HG02943 (cell line): ENCODE measurements at regions not wholly inside any gene's neighbourhood (a gene's known extent, or its start where the extent isn't known, plus 50 kb on each side); places are given as distances from the start of the nearest gene placed in this dataset.
A peak's percentile ranks its signal among the peaks of the same experiment; 100 is the strongest.

Experiments
- ATAC-seq: cut with Tn5 transposase; IDR thresholded peaks from one replicate; pipeline ENCODE4 v1.9.1; 2021; ENCODE audit warnings: mild to moderate bottlenecking, low read depth, moderate library complexity; ENCODE audit not compliant: unreplicated experiment

DNA sequence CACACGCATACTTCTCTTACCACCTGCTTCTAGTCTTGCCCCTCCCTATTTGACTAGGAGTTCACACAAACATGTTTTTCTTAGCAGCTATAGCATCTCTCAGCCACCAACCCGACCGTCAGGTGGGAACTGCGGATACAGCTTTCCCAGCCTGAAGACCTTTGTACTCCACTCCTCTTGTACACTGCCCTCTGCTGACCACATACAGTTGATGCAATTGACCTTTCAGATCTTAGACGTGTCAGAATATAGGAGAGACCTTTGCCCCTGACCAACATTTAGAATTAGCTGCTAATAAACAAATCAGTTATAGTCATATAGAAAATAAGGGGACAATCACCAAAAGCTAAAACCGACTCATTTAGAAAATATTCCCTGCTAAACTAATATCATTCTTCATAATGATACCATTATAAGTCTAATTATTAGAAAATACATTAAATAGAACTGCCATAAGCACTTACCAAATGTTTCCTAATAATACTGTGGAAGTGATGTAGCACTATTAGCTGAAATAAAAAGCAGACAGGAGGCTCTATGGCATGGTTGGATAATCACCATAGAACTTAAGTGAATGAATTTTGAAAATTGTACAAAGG lies 208.4 kb downstream of the RAD51AP2 start:
- ATAC-seq = peak; percentile 81

DNA sequence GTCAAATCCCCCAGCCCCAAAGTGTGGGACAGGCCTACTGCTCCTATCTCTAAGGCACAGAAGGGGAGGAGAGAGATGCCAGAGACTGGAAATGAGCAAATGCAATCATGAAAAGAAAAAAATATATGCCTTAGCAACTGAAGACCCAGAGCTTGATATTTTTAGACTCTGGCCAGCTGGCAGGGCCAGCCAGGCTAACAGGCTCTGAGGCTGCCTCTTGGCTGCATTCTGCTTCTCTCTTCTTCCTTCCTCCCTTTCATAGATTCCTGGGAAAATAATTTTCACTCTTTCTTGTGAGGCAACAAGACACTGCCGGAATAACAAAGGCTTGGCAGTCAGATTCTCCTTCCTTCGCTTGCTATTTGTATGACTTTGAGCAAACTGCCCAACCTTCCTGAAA lies 209.1 kb downstream of the RAD51AP2 start:
- no peak for ATAC-seq

DNA sequence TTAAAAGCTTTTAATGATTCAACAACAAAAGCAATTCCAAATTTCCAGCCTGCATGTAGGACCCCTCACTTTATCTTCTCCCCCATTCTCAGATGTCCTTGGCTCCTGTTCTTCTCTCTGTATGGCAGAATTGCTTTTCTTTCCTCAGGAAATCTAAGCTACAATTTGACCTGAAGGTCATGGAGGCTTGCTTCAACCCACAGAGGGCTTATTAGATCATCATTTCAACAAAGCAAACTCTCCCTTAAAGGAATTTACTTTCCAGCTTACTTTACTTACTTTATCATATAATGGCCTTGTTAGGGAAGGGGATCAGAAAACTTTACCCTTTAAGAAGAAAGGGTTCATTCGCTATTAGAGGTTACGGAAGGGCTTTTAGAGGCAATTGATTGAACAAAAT lies 211.5 kb downstream of the RAD51AP2 start:
- no peak for ATAC-seq

DNA sequence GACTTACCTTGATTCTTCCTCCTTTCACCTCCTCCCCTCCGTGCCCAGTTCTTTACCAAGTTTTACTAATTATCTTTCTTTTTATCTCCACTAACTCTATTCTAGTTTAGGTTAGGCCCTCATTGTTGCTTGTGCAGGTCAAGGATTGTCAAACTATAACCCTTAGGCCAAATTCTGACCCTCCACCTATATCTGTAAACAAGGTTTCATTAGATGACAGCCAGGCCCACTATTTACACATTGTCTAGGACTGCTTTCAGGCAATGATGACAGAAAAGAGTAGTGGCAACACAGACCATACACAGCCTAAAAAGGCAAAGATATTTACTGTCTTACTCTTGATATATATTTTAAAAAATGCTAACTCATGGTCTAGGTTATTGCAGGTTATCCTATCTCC lies 212.0 kb downstream of the RAD51AP2 start:
- ATAC-seq = no peak

DNA sequence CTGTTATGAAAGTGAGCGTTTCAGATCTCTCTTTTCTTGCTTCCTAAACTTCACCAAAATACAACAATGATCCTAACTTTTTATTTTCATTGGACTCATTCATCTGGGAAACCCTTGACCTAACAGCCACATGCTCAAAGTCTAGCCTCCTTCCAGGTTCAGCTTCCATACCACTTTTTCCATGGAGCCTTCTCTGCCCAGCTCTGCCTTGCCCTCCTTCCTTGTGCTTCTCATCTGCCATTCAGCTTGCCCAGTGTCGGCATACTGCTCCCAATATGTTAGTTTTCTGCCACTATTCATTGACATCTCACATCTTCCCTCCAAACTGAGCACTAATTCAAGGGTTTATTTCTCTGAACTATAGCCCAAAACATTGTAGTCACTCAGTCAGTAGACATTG lies 214.7 kb downstream of the RAD51AP2 start:
- ATAC-seq = no peak

DNA sequence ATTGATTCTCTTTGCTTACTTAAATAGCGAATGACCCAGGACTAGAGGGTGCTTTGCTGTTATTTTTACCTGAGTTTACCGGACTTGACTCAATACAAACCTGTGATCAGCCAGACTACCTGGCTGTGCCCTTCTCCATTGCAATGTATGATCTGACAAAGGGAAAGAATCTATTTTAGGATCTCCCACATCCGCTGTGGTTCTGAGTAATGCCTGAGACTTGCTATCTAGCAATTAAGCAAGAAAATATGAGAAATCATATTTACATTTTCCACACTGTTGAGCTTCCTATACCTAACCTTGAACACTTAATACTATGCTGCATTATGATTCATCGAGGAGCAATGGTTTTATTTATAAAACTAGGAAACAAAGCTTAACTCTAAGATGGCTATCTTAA lies 215.2 kb downstream of the RAD51AP2 start:
- no peak for ATAC-seq

DNA sequence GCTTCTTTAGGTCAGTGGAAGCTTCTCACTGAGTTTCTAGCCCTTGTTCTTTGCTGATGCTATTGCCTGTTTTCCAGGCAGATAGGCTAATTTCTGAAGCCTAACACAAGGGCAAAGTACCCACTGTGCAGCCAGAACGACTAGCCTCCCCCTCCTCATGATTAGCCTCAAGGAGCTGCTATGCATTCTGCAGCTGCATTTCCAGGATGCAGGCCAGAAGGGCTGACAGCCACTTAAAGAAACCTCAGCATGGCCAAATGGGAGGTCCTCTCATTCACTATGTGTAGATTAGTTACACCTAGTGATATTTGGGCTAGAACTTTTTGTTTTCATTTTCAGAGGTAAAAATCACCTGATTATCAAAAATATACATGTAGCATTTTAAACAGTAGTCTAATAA lies 216.0 kb downstream of the RAD51AP2 start:
- no peak for ATAC-seq

DNA sequence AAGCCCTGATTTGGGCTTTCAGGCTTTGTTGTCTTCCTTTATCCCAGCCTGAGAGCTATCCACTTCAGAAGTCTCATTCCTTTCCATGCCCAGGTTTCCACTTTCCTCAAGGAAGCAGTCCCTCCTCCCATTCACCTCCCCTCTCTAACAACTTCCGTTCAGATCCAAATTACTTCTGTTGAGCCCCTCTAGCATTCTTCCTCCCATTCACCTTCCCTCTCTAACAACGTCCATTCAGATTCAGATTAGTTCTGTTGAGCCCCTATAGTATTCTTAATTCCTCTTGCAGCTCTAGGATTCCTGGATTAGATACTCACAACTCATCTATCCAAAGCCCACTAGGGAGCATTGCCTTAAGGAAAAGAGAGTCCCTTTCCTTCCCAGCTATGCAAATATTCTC lies 216.8 kb downstream of the RAD51AP2 start:
- ATAC-seq = no peak

DNA sequence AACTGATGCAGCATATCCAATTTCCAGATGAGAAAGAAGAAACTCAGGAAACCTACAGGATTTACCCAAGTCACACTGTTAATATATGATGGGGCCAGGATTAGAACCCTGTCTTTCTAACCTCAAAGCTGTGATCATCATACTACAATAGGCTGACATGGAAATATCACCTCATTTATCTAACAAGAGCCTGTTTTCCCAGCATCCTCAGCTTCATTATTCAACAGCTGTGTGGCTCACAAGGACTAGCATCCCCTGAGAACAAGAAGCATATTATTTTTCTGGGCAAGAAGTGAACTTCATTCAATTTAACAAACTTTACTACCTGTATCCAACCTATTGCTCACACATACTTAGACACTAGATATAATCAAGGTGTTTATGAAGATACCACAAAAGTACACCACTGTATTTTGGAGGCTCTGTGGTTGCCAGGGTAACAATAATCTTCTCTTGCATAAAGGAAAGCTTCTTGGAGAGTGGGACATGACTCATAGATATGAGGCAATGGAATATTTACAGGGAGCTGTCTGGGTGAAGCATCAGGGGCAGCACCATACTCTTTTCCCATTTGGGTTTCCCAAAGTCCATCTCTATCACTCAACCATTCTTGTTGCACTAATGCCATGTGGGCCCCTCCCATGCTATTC lies 218.2 kb downstream of the RAD51AP2 start:
- ATAC-seq = no peak

DNA sequence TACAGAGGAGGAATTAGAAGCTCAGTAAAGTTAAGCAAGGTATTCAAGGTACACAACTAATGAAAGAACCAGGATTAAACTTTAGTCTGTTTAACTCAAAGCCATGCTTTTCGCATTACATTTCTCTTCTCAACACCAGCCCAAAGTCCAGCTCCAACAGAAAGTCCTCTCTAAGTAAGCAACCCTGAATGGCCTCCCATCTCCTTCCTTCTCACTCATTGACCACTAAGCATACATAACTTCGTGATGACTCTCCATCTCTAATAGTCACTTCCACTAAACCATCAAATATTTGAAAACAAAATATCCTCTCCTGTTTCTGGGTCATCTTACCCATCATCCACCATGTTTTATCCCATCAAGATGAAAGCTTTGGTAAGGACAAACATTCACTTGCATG lies 219.8 kb downstream of the RAD51AP2 start:
- no peak for ATAC-seq

DNA sequence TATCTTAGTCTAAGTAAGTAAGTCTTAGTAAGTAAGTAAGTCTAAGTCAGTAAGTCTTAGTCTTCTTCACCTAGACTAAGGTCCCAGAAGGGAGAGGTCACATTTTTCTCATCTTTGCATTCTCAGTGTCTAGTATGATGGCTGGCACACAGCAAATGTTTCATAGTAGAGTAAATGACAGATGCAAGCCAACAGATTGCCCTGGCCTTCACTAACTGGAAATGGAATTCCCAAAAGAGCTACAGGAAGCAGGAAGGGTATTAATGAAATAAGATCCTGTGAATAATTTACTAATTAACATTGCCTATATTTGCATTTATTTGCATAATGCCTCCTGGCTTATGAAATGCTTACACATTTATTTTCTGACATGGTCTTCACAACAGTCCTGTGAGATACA lies 221.6 kb downstream of the RAD51AP2 start:
- no peak for ATAC-seq

DNA sequence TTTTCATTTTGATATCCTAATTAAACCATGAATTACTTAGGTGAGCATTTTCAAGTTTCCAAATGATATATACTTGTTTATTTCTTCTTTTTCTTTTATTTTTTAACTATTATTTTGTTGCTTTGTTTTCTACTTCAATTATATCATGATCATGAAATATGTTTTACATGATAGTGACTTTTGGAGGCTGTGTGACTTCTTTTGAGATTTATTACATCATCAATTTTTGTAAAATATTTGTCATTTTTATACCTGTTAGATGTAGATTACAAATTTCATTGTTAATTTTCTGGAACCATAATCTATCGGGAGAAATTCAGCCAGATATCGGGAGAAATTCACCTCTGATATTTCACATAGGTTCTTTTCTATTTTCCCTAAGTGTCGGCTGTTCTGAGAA lies 228.6 kb downstream of the RAD51AP2 start:
- no peak for ATAC-seq

DNA sequence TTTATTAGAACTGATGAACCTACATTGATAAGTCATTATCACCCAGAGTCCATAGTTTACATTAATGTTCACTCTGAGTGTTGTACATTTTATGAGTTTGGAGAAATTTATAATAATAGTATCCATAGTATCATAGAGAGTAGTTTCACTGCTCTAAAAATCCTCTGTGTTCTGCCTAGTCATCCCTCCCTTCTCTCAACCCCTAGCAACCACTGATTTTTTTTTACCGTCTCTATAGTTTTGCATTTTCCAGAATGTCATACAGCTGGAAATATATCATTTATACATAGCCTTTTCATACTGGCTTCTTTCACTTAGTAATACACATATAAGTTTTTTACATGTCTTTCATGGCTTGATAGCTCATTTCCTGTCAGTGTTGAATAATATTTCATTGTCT lies 231.1 kb downstream of the RAD51AP2 start:
- ATAC-seq = no peak

DNA sequence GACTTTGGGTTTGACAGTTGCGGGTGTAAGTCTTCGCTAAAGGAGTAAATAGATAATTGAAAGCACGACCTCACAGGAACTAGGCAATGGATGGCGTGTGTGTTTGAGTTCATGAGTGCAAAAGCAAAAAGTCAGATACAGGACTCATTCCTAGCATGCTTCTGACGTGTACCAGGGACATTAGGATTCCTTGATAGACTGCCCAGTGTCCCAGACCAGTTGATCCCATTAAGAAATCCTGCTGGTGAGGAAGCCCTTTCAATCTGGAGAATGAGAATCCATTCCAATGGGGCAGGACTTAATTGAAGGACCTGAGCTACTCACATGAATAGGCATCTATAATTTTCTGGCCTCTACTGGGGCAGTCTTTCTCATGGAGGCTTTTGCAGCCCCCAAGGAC lies 235.4 kb downstream of the RAD51AP2 start:
- no peak for ATAC-seq

DNA sequence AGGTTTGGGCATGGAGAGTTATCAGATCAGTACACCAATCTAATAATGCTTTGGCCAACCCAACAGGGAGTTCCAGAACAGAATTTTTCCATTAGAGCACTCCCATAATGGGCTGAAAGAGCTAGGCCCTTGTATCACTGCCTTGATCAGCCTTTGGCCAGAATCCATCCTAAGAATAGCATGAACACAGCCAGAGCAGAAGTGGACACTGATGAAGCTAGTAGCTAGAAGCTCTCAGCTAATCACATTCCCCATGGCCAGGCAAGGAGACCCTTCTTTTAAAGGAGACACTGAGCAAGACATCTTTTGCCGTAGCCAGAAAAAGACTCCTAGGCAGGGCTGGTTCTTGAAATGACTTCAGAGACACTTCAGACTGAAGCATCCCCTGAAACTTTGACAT lies 236.0 kb downstream of the RAD51AP2 start:
- no peak for ATAC-seq

DNA sequence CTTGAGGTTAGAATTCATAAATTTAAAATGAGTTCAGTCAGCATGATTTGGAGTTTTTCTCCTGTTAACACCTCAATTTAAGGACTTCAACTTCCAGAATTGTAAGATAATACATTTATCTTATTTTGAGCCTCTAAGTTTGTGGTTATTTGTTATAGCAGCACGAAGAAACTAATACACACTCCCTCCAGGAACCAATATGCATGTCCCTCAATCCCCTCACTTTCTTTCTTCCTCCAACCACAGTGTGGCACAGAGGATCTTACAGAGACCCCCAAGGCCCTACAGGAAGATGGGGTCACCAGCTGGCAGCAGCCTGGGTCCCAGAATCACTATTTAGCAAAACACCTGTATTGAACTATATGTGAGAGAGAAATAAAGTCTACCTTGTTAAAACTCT lies 242.0 kb downstream of the RAD51AP2 start:
- ATAC-seq = no peak

DNA sequence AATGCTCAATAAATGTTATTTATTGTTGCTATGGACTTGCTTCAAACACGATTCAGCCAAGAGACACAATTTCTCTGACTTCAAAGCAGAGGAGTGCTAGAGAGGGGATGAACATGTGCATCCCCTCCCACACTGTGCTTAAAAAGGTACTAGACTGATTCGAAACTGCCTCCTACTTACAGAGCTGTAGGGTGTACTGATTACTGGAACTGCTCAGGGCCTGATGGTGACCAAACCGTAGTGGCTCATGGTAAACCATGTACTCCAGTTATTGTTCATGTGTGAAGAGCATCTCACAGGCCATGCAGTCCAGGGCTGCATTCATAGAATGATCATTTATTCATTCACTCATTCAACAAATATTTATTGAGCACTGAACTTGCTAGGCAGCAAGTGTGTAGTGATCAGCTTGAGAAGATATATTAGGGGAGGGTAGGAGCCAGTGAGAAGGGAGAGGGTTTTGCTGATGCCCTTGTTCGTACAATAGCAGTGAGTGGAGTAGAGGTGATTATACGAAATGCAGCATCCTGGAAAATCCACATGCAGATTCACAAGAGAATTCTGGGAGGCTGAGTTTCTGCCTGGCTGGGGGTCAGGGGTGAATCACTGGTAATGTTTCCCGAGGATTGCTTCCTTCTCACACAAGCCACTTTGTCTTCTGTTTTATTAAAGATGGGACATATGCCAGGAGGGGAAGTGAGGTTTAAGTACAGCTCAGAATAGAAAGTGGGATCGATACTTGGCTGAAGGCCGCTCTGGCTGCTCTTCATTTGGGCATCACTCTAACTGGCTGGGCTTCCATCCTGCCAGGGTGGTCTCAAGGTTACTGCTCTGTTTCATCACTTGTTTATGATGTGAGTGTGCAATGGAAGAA lies 245.4 kb downstream of the RAD51AP2 start:
- no peak for ATAC-seq

DNA sequence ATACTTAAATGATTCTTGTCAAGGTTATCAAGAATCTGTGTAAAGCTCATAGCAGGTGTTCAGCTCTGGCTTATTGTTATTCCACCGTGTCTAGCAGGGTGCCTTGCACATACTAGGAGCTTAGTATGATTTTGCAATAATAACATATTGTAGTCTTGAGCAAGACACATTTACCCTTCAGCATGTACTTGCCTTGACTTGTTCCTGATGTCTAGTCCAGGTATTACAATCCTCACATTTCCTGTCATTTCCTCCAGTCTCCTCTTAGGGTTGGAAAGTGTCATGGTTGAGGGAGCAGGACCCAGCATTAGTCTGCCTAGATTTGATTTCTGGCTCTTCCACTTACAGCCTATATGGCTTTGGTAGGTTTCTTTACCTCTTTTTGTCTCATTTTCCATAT lies 246.1 kb downstream of the RAD51AP2 start:
- ATAC-seq = no peak

DNA sequence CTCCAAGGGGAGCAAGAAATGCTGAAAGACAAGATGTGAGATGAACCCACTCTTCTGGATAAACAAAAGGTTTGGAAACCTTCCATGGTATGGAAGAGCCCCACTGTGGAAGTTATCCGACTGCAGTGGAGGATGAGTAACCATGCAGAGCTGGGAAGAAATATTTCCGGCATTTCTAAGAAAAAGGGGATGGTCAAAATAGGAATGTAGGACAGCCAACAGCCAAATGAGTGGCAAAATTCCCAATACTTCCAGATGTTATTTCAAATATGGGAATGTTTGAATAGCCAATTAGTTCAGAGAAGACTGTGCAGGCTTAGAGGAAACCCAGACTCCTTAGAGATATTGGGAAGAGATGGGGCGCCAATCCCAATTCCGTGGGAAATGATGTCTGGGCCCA lies 246.8 kb downstream of the RAD51AP2 start:
- no peak for ATAC-seq

DNA sequence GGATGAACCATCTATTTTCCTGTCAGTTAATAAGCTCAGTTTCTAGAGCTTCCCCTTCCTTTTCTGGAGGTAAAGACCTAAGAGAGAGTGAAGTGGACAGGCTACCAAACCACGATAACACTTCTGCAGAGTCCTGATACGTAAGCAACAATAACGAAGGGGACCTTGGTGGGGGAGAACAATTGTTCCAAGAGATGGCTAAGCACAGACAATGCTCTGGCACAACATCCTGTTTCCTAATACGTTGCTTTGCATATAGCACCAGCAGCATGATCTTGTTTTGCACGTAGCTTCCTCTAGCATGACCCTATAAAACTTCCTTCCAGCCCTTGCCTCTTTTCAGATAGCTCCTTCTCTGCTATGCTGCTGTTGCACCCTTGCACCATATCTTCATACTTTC lies 247.3 kb downstream of the RAD51AP2 start:
- peak; percentile 68 for ATAC-seq

DNA sequence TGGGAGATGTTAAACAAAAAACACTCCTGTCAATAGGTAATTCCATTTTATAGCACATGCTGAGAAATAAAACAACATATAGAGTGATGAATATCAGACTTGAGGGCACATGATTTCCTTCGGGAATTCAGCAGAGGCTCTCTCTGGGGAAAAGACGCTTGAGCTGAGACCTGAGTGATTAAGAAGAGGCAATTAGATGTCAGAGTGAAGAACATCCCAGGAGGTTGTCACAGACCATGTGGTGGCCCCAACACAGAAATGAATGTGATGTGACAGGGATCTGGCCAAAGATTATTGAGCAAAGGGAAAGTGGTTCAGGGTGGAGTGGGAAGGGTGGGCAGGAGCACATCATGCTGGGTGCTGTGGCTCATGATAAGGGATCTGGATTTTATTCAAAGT lies 254.7 kb downstream of the RAD51AP2 start:
- ATAC-seq = no peak
